ENCODE measurements at regions not wholly inside any gene's neighbourhood (a gene's known extent, or its start where the extent isn't known, plus 50 kb on each side); places are given as distances from the start of the nearest gene placed in this dataset.

DNA sequence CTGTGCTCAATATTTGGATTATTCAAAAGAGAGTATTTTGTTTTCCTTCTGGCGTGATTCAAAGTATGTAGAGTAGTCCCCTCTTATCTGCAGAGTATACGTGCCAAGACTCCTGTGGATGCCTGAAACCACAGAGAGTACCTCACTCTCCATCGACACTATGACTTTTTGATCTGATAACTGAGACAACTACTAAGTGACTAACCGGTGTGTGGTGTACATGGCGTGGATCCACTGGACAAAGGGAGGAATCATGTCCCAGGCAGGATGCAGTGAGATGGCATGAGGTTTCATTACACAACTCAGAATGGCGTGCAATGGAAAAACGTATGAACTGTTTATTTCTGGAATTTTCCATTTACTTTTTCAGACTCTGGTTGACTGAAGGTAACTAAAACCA, 112.2 kb upstream of the PDE7B start:
- TF ChIP-seq, protein P1, sequence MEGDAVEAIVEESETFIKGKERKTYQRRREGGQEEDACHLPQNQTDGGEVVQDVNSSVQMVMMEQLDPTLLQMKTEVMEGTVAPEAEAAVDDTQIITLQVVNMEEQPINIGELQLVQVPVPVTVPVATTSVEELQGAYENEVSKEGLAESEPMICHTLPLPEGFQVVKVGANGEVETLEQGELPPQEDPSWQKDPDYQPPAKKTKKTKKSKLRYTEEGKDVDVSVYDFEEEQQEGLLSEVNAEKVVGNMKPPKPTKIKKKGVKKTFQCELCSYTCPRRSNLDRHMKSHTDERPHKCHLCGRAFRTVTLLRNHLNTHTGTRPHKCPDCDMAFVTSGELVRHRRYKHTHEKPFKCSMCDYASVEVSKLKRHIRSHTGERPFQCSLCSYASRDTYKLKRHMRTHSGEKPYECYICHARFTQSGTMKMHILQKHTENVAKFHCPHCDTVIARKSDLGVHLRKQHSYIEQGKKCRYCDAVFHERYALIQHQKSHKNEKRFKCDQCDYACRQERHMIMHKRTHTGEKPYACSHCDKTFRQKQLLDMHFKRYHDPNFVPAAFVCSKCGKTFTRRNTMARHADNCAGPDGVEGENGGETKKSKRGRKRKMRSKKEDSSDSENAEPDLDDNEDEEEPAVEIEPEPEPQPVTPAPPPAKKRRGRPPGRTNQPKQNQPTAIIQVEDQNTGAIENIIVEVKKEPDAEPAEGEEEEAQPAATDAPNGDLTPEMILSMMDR (IDR thresholded peaks at IDR 0.05), result no peak
- no peak for TF ChIP-seq ZFX (IDR thresholded peaks at IDR 0.05; ENCODE audit: borderline replicate concordance)

Data from 22Rv1 (cell line).